ENCODE measurements at regions not wholly inside any gene's neighbourhood (a gene's known extent, or its start where the extent isn't known, plus 50 kb on each side); places are given as distances from the start of the nearest gene placed in this dataset.

GRCh38 chr1:55524006-55524405 is 308.8 kb upstream of the USP24 start:
- no peak for TF ChIP-seq CTBP2 (IDR thresholded peaks at IDR 0.05; ENCODE audit: borderline replicate concordance, insufficient read depth, insufficient read length, low read length)
- TF ChIP-seq POLR2A (IDR thresholded peaks at IDR 0.05; ENCODE audit: control extremely low read depth in 1 of 2, low read depth in 2 of 2, low read length in 2 of 2), result no peak
- no peak for TF ChIP-seq TAF1 (IDR thresholded peaks at IDR 0.05; ENCODE audit: low read depth, low read length)
- no peak for TF ChIP-seq SUZ12 (IDR thresholded peaks at IDR 0.05; ENCODE audit: low read length)
- no peak for TF ChIP-seq CTCF (IDR thresholded peaks at IDR 0.05; ENCODE audit: control extremely low read depth in 1 of 3, insufficient read depth in 1 of 3, low read depth in 1 of 3, low read length in 3 of 3)
- TF ChIP-seq KDM5A (IDR thresholded peaks at IDR 0.05; ENCODE audit: low read length), result no peak
- no peak for TF ChIP-seq EZH2 (IDR thresholded peaks at IDR 0.05; ENCODE audit: low read depth, low read length, severe bottlenecking)
- no peak for TF ChIP-seq ZNF274 (IDR thresholded peaks at IDR 0.05; ENCODE audit: borderline replicate concordance, extremely low read depth, low read length)
- no peak for TF ChIP-seq EP300 (IDR thresholded peaks at IDR 0.05; ENCODE audit: borderline replicate concordance in 1 of 2, low read depth in 2 of 2, low read length in 2 of 2)
- TF ChIP-seq SIN3A (conservative IDR thresholded peaks at IDR 0.05 in 1 of 2, IDR thresholded peaks at IDR 0.05 in 1 of 2; ENCODE audit: low read depth in 1 of 2, low read length in 2 of 2), result no peak
- TF ChIP-seq RFX5 (IDR thresholded peaks at IDR 0.05; ENCODE audit: borderline replicate concordance, low read depth, low read length), result no peak
- no peak for TF ChIP-seq MAFK (IDR thresholded peaks at IDR 0.05; ENCODE audit: low read depth, low read length)
- TF ChIP-seq GABPA (IDR thresholded peaks at IDR 0.05; ENCODE audit: borderline replicate concordance, insufficient read depth, low read length), result no peak
- TF ChIP-seq POLR2AphosphoS5 (IDR thresholded peaks at IDR 0.05; ENCODE audit: low read depth, low read length), result no peak
